GM10248 (cell line): ENCODE measurements at regions not wholly inside any gene's neighbourhood (a gene's known extent, or its start where the extent isn't known, plus 50 kb on each side); places are given as distances from the start of the nearest gene placed in this dataset.

ENCODE experiments used
- CTCF ChIA-PET: fragments of 300-600 bp; sonication (Branson Sonifier 250); formaldehyde crosslinking; extraction: SDS; loops from one replicate; lab custom pipeline; 2021; ENCODE audit warnings: antibody characterized with exemption; lab: Yijun Ruan, JAX
- POLR2A ChIA-PET: fragments of 350-650 bp; sonication (Branson Sonifier 250); formaldehyde crosslinking; extraction: SDS; loops from one replicate; lab custom pipeline; 2020; ENCODE audit warnings: antibody characterized with exemption; lab: Yijun Ruan, JAX
- DNase-seq: peaks from one replicate; pipeline ENCODE4 v3.0.0; 2012; ENCODE audit errors: extremely low spot score
- CTCF ChIP-seq: IDR thresholded peaks from 2 replicates; pipeline ENCODE4 v1.5.1; 2012; ENCODE audit warnings: mild to moderate bottlenecking, low read depth; ENCODE audit errors: extremely low read depth, missing control alignments, control extremely low read depth

GRCh38 chr10:128744811-128745305, 618.6 kb upstream of the MKI67 start:
- no peak for DNase-seq
- POLR2A ChIA-PET, result no interaction called here
- CTCF ChIA-PET, result no interaction called here
- no peak for TF ChIP-seq CTCF

- no peak for TF ChIP-seq CTCF
- ChIA-PET CTCF (no interaction called here), POLR2A (no interaction called here)
- no peak for DNase-seq
Observed at GRCh38 chr10:128747582-128748346, 621.5 kb upstream of the MKI67 start.

GRCh38 chr10:128751284-128751683, 625.1 kb upstream of the MKI67 start:
- DNase-seq, result no peak
- CTCF ChIA-PET, result interaction anchor here (1.5 kb wide), 1 partner anchor 16 kb away, joined by 4 read pairs; no protein-coding TSS in a partner anchor
- TF ChIP-seq CTCF, result no peak
- POLR2A ChIA-PET, result no interaction called here

GRCh38 chr10:128751851-128752250, 625.6 kb upstream of the MKI67 start:
- POLR2A ChIA-PET, result no interaction called here
- CTCF ChIA-PET, result interaction anchor here (1.5 kb wide), 1 partner anchor 16 kb away, joined by 4 read pairs; no protein-coding TSS in a partner anchor
- DNase-seq, result no peak
- no peak for TF ChIP-seq CTCF

DNA sequence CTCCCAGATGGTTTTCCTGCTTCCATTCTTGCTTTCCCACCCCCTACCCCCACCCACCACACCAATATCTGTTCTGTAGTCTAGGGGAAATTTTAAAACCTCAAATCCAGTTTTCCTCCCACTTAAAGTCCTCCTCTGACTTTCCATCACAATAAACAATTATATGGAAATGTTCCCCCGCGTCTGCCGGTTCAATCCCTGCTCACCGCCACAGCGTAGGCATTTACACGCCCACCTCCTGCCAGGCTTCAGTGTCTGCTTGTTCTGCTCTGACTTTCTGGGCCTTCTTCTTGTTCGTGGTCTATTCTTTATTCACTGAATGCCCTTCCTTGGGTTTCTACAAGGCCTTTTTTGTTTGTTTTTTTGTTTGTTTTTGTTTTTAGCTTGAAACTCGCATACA, 633.0 kb upstream of the MKI67 start:
- ChIA-PET CTCF (interaction anchor here (1.6 kb wide), 1 partner anchor 13 kb away, joined by 4 read pairs; no protein-coding TSS in a partner anchor), POLR2A (no interaction called here)
- TF ChIP-seq CTCF, result no peak
- no peak for DNase-seq

GRCh38 chr10:128763588-128763987, 637.4 kb upstream of the MKI67 start:
- no peak for DNase-seq
- ChIA-PET POLR2A (no interaction called here), CTCF (no interaction called here)
- TF ChIP-seq CTCF, result no peak

- TF ChIP-seq CTCF, result no peak
- ChIA-PET CTCF (no interaction called here), POLR2A (no interaction called here)
- DNase-seq, result no peak
Observed at GRCh38 chr10:128764190-128764589, 638.0 kb upstream of the MKI67 start.
